Left colon (tissue), 2 donors: ENCODE measurements at regions not wholly inside any gene's neighbourhood (a gene's known extent, or its start where the extent isn't known, plus 50 kb on each side); places are given as distances from the start of the nearest gene placed in this dataset.

ENCODE experiments used
- ATAC-seq: fragments of 200-7000 bp; cut with Tn5 transposase; one replicate; pipeline ENCODE4 v1.9.1; 2020; ENCODE audit warnings: mild to moderate bottlenecking, moderate library complexity
- DNase-seq, 2 donors: peaks; one replicate each; pipeline ENCODE4 v3.0.0-alpha.2; 2020
- intact Hi-C, 2 donors: fragments of 100-400 bp; cut with DNase I in 1 of 2; cut with micrococcal nuclease in 1 of 2; formaldehyde crosslinking; loops; one replicate each; pipeline versions ENCODE4 v1.11.2 to v1.14.0; 2022; cut with DNase I, micrococcal nuclease
- donor health status: DM: no; HTN: no; CAD: no.
- donor health status: DM: yes; HTN: yes; CAD: no.

- no peak for ATAC-seq
- no peak for DNase-seq
- intact Hi-C loops = no loop called here
These were observed 141.5 kb upstream of the NDUFV2 start for GRCh38 chr18:8960740-8961657.

DNA sequence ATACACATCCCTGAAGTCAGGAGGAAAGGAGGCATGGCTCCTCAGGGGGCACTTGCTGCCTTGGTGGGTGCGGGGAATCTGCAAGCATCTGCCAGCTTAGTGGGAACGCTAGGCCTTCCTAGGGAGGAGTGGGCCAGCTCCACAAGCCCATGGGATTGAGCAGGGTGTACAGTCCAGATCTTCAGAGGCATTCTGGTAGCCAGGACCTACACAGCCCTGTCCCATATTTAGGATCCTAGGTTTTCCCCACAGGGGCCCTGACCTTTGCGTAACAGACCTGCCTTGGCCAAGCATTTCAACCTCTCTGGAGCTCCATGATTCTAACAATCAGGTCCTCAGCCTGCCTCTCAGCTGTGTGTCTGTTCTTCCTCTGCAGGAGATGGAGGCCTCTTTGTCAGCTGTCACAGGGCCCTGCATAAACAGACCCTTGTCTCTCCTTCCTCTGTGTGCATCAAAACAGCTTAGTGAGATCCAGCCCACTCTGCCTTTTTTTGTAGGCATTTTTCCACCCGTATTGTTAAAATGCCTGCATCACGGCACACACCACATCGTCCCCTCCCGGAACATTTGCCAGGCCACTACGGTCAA is 140.2 kb upstream of the NDUFV2 start:
- intact Hi-C loops = no loop called here
- ATAC-seq (no peak), DNase-seq (no peak)

GRCh38 chr18:8962855-8963635 is 139.5 kb upstream of the NDUFV2 start:
- ATAC-seq = no peak
- DNase-seq = no peak
- intact Hi-C loops = no loop called here

DNA sequence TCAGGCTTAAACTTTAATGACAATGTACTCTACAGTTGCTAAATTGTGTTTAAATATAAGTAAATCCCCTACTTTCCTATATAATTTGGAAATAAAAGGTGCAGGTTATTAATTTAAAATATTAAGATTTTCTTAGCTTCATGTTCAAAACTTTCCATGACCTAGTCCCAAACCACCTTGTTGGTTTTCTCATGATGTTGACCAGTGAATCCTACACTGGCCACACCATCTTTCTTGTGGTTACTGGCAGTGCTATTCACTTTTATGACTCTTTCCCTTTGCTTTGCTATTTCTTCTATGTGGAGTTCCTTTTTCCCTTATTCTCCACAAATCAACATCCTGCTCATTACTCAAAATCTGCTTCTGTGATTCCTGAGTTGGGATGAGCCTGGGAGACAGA is 138.6 kb upstream of the NDUFV2 start:
- DNase-seq = no peak
- intact Hi-C loops = no loop called here
- ATAC-seq = no peak

GRCh38 chr18:8965398-8965797 is 137.1 kb upstream of the NDUFV2 start:
- ATAC-seq = no peak
- DNase-seq = no peak
- intact Hi-C loops = no loop called here

GRCh38 chr18:8966821-8967220 is 135.7 kb upstream of the NDUFV2 start:
- DNase-seq (no peak), ATAC-seq (no peak)
- intact Hi-C loops = no loop called here

DNA sequence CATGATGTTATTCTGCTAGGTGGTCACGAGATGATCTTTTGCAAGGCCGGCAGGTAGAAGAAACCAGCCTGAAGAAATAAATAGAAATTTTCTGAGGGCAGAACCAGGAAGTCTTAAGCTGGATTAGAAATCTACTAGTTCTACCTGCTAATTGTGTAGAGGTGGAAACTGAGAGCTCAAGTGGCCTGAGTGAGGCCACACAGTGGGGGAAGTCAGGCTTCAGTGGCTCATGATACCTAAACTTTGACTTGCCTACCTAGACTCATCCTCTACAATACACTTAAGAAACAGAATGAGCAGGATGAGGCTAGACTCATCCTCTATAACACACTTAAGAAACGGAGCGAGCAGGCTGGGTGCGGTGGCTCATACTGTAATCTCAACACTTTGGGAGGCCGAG is 134.9 kb upstream of the NDUFV2 start:
- ATAC-seq = no peak
- DNase-seq = no peak
- intact Hi-C loops = no loop called here

DNA sequence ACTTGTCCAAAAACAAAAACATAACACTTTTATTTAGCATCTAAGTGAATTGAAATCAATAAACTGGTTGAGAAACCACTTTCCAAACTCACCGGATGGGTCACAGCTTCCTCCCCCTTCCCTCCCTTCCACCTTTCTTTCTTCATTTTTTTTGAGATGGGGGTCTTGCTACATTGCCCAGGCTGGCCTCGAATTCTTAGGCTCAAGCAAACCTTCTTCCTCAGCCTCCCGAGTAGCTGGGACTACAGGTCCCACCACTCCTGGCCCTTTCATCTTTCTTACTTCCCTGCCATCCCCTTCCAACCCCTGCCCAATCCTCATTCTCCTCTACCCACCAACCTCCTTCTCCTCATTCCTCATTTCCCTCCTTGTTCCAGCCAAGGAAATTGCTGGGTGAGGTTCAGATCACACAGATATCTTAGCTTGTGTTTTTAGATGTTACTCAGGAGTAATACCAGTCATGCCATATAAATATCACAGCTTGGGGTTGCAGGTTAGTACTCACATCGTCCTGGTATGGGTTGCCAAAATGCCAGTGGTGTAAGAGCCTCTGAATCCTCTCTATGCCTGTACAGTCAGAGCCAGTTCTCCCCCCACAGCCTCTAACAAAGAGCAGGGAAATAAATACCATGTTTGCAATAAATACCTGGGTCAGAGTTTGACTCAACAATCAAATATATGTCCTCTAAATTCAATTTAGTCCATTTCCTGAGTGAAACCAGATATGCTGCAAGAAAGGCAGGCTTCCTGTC is 132.7 kb upstream of the NDUFV2 start:
- ATAC-seq (no peak), DNase-seq (no peak)
- intact Hi-C loops = no loop called here

DNA sequence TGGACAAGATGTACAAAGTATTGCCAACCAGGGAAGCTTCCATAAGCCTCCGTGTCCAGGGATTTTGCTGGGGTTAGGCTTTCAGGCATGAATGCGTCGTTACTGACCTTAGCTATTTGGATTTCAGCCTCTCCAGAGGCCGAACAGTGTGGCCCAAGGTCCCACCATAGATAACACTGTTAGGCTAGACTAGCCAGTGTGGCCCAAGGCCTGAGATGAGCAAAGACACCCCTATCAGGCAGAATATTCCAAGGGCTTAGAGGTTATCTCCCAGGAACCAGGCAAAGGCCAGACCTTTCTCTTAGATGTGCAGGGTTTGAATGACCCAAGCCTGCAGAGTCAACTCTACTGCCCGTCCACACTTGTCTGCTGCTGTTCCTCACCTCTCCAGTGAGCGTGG is 131.7 kb upstream of the NDUFV2 start:
- DNase-seq = no peak
- ATAC-seq = no peak
- intact Hi-C loops = no loop called here

- DNase-seq (no peak), ATAC-seq (no peak)
- intact Hi-C loops = no loop called here
These were observed 130.4 kb upstream of the NDUFV2 start for GRCh38 chr18:8972116-8972515.

DNA sequence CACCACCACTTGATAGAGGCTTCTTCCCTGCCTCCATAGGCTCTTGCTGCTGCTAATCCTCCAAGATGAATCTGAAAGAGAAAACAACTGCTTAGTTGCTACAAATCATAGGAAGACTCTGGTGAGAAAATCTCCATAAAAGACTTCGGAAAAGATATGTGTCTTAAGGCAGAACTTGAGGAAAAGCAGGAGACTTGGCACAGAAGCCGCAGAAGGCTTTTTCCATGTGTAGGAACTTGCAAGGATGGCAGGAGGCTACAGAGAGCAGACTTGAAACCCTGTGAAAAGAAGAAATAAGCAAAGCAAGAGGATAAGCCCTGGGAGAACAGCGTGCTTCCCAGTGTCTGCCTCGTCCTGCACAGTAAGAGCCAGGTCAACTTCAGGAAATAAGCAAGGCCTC is 128.2 kb upstream of the NDUFV2 start:
- no peak for ATAC-seq
- intact Hi-C loops = no loop called here
- peak in 1 of 2 donors; percentile 63 for DNase-seq

DNA sequence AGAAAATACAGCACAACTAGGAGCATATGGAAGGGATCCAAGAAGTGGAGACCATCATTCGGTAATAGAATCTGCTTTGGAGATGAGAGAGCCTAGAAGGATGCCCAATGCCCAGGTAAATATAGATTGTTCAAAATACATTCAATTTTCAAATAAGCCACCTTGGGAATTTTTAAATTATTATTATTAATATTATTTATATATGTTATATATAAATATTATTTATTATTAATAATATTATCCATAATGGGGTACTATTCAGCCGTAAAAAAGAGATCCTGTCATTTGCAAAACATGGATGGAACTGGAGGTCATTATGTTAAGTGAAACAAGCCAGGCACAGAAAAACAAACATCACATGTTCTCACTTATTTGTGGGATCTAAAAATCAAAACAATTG is 127.8 kb upstream of the NDUFV2 start:
- ATAC-seq (no peak), DNase-seq (no peak)
- intact Hi-C loops = no loop called here

GRCh38 chr18:8975624-8976023 is 126.9 kb upstream of the NDUFV2 start:
- intact Hi-C loops = no loop called here
- ATAC-seq (no peak), DNase-seq (no peak)

- intact Hi-C loops = no loop called here
- ATAC-seq (no peak), DNase-seq (no peak)
These were observed 125.9 kb upstream of the NDUFV2 start for GRCh38 chr18:8976606-8977005.

GRCh38 chr18:8977166-8977565 is 125.3 kb upstream of the NDUFV2 start:
- intact Hi-C loops = no loop called here
- ATAC-seq (no peak), DNase-seq (no peak)

- DNase-seq (no peak), ATAC-seq (no peak)
These were observed 124.8 kb upstream of the NDUFV2 start for GRCh38 chr18:8977701-8978100.

DNA sequence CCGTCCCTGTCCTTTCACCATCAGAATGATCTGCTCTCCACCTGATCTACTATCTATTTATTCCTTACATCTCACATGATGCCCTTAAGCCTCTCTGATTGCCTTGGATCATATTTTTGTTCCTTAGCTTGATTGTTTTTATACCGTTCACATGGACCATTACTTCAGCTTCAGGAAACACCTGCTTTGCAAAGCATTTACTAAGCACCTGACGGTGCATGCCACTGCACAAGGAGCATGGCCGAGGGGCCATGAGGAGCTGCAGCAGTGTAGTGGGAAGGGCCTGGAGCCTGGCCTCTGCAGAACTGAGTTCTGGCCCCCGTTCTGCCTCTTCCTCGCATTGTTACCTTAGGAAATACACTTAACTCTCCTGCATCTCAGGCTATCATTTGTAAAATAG is 124.1 kb upstream of the NDUFV2 start:
- no peak for ATAC-seq
- intact Hi-C loops = no loop called here

More at GRCh38 chr18:8977701-8978100, 124.8 kb upstream of the NDUFV2 start:
- intact Hi-C loops = no loop called here

GRCh38 chr18:8979258-8979988 is 123.1 kb upstream of the NDUFV2 start:
- intact Hi-C loops = no loop called here
- DNase-seq (no peak), ATAC-seq (no peak)

More for the DNA sequence above, 124.1 kb upstream of the NDUFV2 start:
- DNase-seq = no peak
